HS-5 (cell line): ENCODE measurements at regions not wholly inside any gene's neighbourhood (a gene's known extent, or its start where the extent isn't known, plus 50 kb on each side); places are given as distances from the start of the nearest gene placed in this dataset.

ENCODE experiments used
- DNase-seq: peaks from one replicate; pipeline ENCODE4 v3.0.0-alpha.2; 2012; ENCODE audit warnings: low read depth

DNA sequence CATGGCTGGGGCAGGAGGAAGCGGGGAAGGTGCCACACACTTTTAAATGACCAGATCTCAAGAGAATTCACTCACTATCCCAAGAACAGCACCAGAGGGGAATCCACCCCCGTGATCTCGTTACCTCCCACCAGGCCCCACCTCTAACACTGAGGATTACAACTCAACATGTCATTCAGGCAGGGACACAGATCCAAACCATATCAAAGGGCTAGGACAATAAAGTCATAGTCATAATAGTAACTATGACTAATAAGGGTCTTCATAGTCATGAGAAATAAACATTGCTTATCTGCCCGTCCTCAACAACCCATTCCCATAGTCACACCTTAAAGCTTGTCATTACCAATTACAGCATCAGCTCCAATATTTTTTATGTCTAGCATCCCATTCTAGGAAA lies 65.3 kb upstream of the SMC2 start:
- DNase-seq = no peak
